Peyer's patch (tissue), 4 donors: ENCODE measurements at regions not wholly inside any gene's neighbourhood (a gene's known extent, or its start where the extent isn't known, plus 50 kb on each side); places are given as distances from the start of the nearest gene placed in this dataset.

Experiments
- DNase-seq, 3 donors: peaks; one replicate each; pipeline ENCODE4 v3.0.0-alpha.2; 2017 to 2019
- H3K27ac ChIP-seq, 4 donors: fragments of 200-600 bp; sonication (generic); one replicate each; pipeline ENCODE4 v1.5.1; 2016 to 2019
- H3K27me3 ChIP-seq, 2 donors: fragments of 200-600 bp; sonication (generic); one replicate each; pipeline ENCODE4 v1.5.1; 2019
- H3K36me3 ChIP-seq, 3 donors: fragments of 200-600 bp; sonication (generic); one replicate each; pipeline ENCODE4 v1.5.1; 2016 to 2019
- H3K4me1 ChIP-seq, 4 donors: fragments of 200-600 bp; sonication (generic); one replicate each; pipeline ENCODE4 v1.5.1; 2016 to 2019
- H3K4me3 ChIP-seq, 4 donors: fragments of 200-600 bp; sonication (generic); 1 replicate in 3 of 4; 2 replicates in 1 of 4; pipeline ENCODE4 v1.5.1; 2016 to 2019; ENCODE audit warnings: mild to moderate bottlenecking in 1 of 4
- H3K9me3 ChIP-seq, 4 donors: fragments of 200-600 bp; sonication (generic); one replicate each; pipeline ENCODE4 v1.5.1; 2016 to 2019; ENCODE audit warnings: mild to moderate bottlenecking in 1 of 4
- CTCF ChIP-seq, 6 experiments: fragments of 450-650 bp in 4 of 6; fragments of 200-600 bp in 2 of 6; sonication (generic) in 1 of 6; IDR thresholded peaks; one replicate each; pipeline ENCODE4 v1.5.1; 2017 to 2019; ENCODE audit warnings: antibody characterized with exemption in 6 of 6, mild to moderate bottlenecking in 3 of 6, moderate library complexity in 1 of 6
- POLR2A ChIP-seq, 2 donors: fragments of 450-650 bp; IDR thresholded peaks; one replicate each; pipeline ENCODE4 v1.5.1; 2017; ENCODE audit warnings: antibody characterized with exemption in 2 of 2, mild to moderate bottlenecking in 2 of 2, moderate library complexity in 2 of 2

GRCh38 chr3:159887168-159887567 is 101.5 kb upstream of the IL12A start:
- no peak overlapping the region for H3K4me3 ChIP-seq
- no peaks in the 10 kb centered on the region for H3K36me3 ChIP-seq
- H3K4me1 ChIP-seq, result peaks cover 0 to 7% (median 0%) of the 10 kb centered on the region in 4 donors
- no peaks in the 10 kb centered on the region for H3K27me3 ChIP-seq
- H3K9me3 ChIP-seq, result no peaks in the 10 kb centered on the region
- H3K27ac ChIP-seq, result peak overlapping the region in 1 of 4 donors; percentile 16
- no peak for DNase-seq
- TF ChIP-seq POLR2A (IDR thresholded peaks at IDR 0.05) (no peak), CTCF (IDR thresholded peaks at IDR 0.05) (no peak)

GRCh38 chr3:159887911-159888310 is 100.7 kb upstream of the IL12A start:
- no peak overlapping the region for H3K27ac ChIP-seq

GRCh38 chr3:159892171-159892795 is 96.4 kb upstream of the IL12A start:
- TF ChIP-seq POLR2A (IDR thresholded peaks at IDR 0.05) (no peak), CTCF (IDR thresholded peaks at IDR 0.05) (no peak)
- H3K4me1 ChIP-seq, result peaks cover 0 to 9% (median 0%) of the 10 kb centered on the region in 4 donors
- H3K36me3 ChIP-seq, result no peaks in the 10 kb centered on the region
- H3K4me3 ChIP-seq, result no peak overlapping the region
- H3K9me3 ChIP-seq, result no peaks in the 10 kb centered on the region
- no peaks in the 10 kb centered on the region for H3K27me3 ChIP-seq
- DNase-seq, result no peak
- H3K27ac ChIP-seq, result no peak overlapping the region

More at GRCh38 chr3:159887911-159888310, 100.7 kb upstream of the IL12A start:
- Histone ChIP-seq H3K4me3 (no peak overlapping the region), H3K9me3 (no peaks in the 10 kb centered on the region), H3K27me3 (no peaks in the 10 kb centered on the region), H3K4me1 (peaks cover 0 to 7% (median 0%) of the 10 kb centered on the region in 4 donors), H3K36me3 (no peaks in the 10 kb centered on the region)
- TF ChIP-seq POLR2A (IDR thresholded peaks at IDR 0.05), result no peak
- no peak for TF ChIP-seq CTCF (IDR thresholded peaks at IDR 0.05)
- no peak for DNase-seq

GRCh38 chr3:159892801-159893200 is 95.8 kb upstream of the IL12A start:
- Histone ChIP-seq H3K27me3 (no peaks in the 10 kb centered on the region), H3K4me1 (peaks cover 0 to 9% (median 0%) of the 10 kb centered on the region in 4 donors), H3K36me3 (no peaks in the 10 kb centered on the region), H3K9me3 (no peaks in the 10 kb centered on the region), H3K27ac (no peak overlapping the region), H3K4me3 (no peak overlapping the region)
- DNase-seq, result no peak
- TF ChIP-seq POLR2A (IDR thresholded peaks at IDR 0.05), result no peak

- H3K9me3 ChIP-seq, result no peaks in the 10 kb centered on the region
- H3K4me1 ChIP-seq, result peaks cover 0 to 5% (median 0%) of the 10 kb centered on the region in 4 donors
- no peaks in the 10 kb centered on the region for H3K36me3 ChIP-seq
- H3K27me3 ChIP-seq, result no peaks in the 10 kb centered on the region
- H3K4me3 ChIP-seq, result no peak overlapping the region
- H3K27ac ChIP-seq, result no peak overlapping the region
- TF ChIP-seq CTCF (IDR thresholded peaks at IDR 0.05) (no peak), POLR2A (IDR thresholded peaks at IDR 0.05) (no peak)
- DNase-seq, result no peak
Observed at GRCh38 chr3:159894386-159894785, 94.2 kb upstream of the IL12A start.

- H3K9me3 ChIP-seq, result no peaks in the 10 kb centered on the region
- H3K36me3 ChIP-seq, result no peaks in the 10 kb centered on the region
- H3K4me3 ChIP-seq, result no peak overlapping the region
- no peak overlapping the region for H3K27ac ChIP-seq
- peaks cover 0 to 5% (median 0%) of the 10 kb centered on the region in 4 donors for H3K4me1 ChIP-seq
- no peak for DNase-seq
- TF ChIP-seq CTCF (IDR thresholded peaks at IDR 0.05), result no peak
- TF ChIP-seq POLR2A (IDR thresholded peaks at IDR 0.05), result no peak
- H3K27me3 ChIP-seq, result no peaks in the 10 kb centered on the region
Observed at GRCh38 chr3:159895430-159895829, 93.2 kb upstream of the IL12A start.
